ENCODE measurements at regions not wholly inside any gene's neighbourhood (a gene's known extent, or its start where the extent isn't known, plus 50 kb on each side); places are given as distances from the start of the nearest gene placed in this dataset.
A peak's percentile ranks its signal among the peaks of the same experiment; 100 is the strongest.

DNA sequence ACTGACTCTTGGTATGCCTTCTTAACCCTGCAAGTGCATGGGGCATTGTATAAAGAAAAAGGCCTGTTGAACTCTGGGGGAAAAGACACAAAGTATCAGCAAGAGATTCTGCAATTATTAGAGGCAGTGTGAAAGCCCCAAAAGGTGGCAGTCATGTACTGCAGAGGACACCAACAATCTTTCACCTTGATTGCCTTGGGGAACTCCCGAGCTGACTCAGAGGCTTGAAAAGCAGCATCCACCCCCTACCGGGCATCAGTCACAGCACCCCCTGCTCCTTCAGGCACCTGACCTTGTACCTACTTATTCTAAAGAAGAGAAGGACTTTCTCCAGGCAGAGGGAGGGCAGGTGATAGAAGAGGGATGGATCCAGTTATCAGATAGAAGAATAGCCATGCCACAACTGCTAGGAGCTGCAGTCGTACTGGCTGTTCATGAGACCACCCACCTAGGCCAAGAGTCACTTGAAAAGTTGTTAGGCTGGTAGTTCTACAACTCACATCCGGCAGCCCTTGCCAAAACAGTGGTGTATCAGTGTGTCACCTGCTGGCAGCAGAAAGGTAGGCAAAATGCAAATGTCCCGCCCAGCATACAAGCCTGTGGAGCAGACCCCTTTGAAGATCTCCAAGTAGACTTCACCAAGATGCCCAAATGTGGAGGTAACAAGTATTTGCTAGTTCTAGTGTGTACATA, 241.6 kb upstream of the CNTN6 start (continued):
- TF ChIP-seq CHD1 (IDR thresholded peaks at IDR 0.05; ENCODE audit: low read depth, low read length) (no peak), NANOG (IDR thresholded peaks at IDR 0.05; ENCODE audit: insufficient read depth, low read depth, low read length, poor library complexity, severe bottlenecking) (no peak), SP2 (IDR thresholded peaks at IDR 0.05; ENCODE audit: low read length) (no peak)
- TF ChIP-seq, protein P1, sequence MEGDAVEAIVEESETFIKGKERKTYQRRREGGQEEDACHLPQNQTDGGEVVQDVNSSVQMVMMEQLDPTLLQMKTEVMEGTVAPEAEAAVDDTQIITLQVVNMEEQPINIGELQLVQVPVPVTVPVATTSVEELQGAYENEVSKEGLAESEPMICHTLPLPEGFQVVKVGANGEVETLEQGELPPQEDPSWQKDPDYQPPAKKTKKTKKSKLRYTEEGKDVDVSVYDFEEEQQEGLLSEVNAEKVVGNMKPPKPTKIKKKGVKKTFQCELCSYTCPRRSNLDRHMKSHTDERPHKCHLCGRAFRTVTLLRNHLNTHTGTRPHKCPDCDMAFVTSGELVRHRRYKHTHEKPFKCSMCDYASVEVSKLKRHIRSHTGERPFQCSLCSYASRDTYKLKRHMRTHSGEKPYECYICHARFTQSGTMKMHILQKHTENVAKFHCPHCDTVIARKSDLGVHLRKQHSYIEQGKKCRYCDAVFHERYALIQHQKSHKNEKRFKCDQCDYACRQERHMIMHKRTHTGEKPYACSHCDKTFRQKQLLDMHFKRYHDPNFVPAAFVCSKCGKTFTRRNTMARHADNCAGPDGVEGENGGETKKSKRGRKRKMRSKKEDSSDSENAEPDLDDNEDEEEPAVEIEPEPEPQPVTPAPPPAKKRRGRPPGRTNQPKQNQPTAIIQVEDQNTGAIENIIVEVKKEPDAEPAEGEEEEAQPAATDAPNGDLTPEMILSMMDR (IDR thresholded peaks at IDR 0.05; ENCODE audit: control extremely low read depth in 1 of 3, insufficient read depth in 1 of 3, low read depth in 1 of 3, low read length in 3 of 3): peak in 2 of 3 experiments; percentile 29 to 30; a peak in 3 of 4 replicates

Data from H1 (cell line).